GM12878 (cell line): ENCODE measurements at regions not wholly inside any gene's neighbourhood (a gene's known extent, or its start where the extent isn't known, plus 50 kb on each side); places are given as distances from the start of the nearest gene placed in this dataset.
"Not testable (repeated sequence)": the region's sequence is repeated elsewhere in the genome, so short reads cannot be mapped to it uniquely, and the experiment has no call there.

ENCODE experiments used
- BACH1 ChIP-seq: fragments of 450-650 bp; IDR thresholded peaks from 2 replicates; pipeline ENCODE4 v1.6.1; 2017; ENCODE audit warnings: mild to moderate bottlenecking, borderline replicate concordance
- BCLAF1 ChIP-seq: fragments of 450-650 bp; IDR thresholded peaks from 2 replicates; pipeline ENCODE4 v1.6.1; 2017; ENCODE audit warnings: antibody characterized with exemption, mild to moderate bottlenecking, moderate library complexity
- DPF2 ChIP-seq: fragments of 450-650 bp; IDR thresholded peaks from 2 replicates; pipeline ENCODE4 v1.6.1; 2017; ENCODE audit warnings: mild to moderate bottlenecking
- EP300 ChIP-seq, 2 experiments: fragments of 150-350 bp in 1 of 2; IDR thresholded peaks; 2 replicates each; pipeline ENCODE4 v1.6.1; 2011 to 2012; ENCODE audit warnings: low read depth in 2 of 2, low read length in 2 of 2, borderline replicate concordance in 1 of 2, improper control_type of control experiment in 1 of 2, inconsistent platforms in 1 of 2; ENCODE audit not compliant: control insufficient read depth in 1 of 2
- GABPA ChIP-seq: IDR thresholded peaks from 2 replicates; pipeline ENCODE4 v1.6.1; 2014; ENCODE audit warnings: antibody characterized with exemption, low read depth, mild to moderate bottlenecking, inconsistent platforms
- USF1 ChIP-seq: IDR thresholded peaks from 2 replicates; pipeline ENCODE4 v1.6.1; 2011; ENCODE audit warnings: borderline replicate concordance, low read depth, mild to moderate bottlenecking, moderate library complexity, mixed read lengths, low read length; ENCODE audit not compliant: insufficient read depth; ENCODE audit errors: extremely low read length
- TF ChIP-seq, protein P1 (sequence below): IDR thresholded peaks from 2 replicates; pipeline ENCODE4 v1.6.1; 2012; ENCODE audit warnings: low read depth, low read length, improper control_type of control experiment
- TF ChIP-seq, protein P2 (sequence below): IDR thresholded peaks from 2 replicates; pipeline ENCODE4 v1.6.1; 2011; ENCODE audit warnings: low read depth, low read length, improper control_type of control experiment, borderline replicate concordance

DNA sequence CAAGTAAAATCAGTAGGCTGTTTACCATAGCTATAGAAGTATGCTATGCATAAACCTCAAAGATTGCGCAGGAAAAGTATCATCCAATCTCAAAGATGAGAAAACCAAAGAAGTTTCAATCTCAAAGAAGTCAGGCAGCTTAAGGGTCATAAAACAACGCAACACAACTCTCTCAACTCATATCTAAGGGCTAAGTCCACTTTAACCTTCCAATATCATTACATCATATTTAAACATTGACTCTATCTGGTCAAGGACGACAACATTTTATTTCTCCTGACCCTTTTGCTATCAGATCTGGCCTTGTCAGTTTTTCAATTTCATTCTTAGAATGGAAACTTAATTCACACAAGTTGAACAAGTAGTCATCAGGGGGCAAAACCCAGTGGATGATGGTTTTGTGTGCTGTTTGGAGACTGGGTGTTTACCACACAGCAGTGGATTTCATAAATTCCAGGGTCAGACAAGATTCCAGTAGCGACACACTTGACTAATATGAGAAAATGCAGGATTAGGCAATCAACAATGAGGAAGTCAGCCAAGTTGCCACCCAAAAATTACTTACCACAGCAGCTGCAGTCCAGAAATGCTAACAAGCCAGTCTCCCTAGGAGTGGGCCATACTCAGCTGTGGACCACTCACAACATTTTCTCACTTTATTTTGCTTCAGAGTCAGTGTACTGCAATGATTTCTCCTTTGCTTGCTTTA, 108.7 kb upstream of the NBPF26 start:
- TF ChIP-seq USF1; DPF2; BACH1; GABPA; BCLAF1; EP300 (IDR thresholded peaks at IDR 0.05; ENCODE audit: borderline replicate concordance in 1 of 2, control insufficient read depth in 1 of 2, low read depth in 2 of 2, low read length in 2 of 2): not testable (repeated sequence)
- TF ChIP-seq, protein P1, sequence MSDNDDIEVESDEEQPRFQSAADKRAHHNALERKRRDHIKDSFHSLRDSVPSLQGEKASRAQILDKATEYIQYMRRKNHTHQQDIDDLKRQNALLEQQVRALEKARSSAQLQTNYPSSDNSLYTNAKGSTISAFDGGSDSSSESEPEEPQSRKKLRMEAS: not testable (repeated sequence)
- TF ChIP-seq, protein P2, sequence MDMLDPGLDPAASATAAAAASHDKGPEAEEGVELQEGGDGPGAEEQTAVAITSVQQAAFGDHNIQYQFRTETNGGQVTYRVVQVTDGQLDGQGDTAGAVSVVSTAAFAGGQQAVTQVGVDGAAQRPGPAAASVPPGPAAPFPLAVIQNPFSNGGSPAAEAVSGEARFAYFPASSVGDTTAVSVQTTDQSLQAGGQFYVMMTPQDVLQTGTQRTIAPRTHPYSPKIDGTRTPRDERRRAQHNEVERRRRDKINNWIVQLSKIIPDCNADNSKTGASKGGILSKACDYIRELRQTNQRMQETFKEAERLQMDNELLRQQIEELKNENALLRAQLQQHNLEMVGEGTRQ: not testable (repeated sequence)
